CD14-positive monocyte (primary cell): ENCODE measurements at regions not wholly inside any gene's neighbourhood (a gene's known extent, or its start where the extent isn't known, plus 50 kb on each side); places are given as distances from the start of the nearest gene placed in this dataset.

Experiments used
- DNase-seq, 3 donors: peaks; one replicate each; pipeline ENCODE4 v3.0.0-alpha.2; 2011 to 2022
- H2AFZ ChIP-seq: 2 replicates; pipeline ENCODE4 v1.6.0; 2012; ENCODE audit warnings: mild to moderate bottlenecking, low read depth, low read length, inconsistent platforms; ENCODE audit not compliant: insufficient read depth, poor library complexity, severe bottlenecking
- H3K27ac ChIP-seq, 2 donors: 1 replicate in 1 of 2; 2 replicates in 1 of 2; pipeline ENCODE4 v1.5.1; 2012 to 2013; ENCODE audit warnings: low read length in 2 of 2, control low read depth in 1 of 2, inconsistent platforms in 1 of 2, low read depth in 1 of 2, mild to moderate bottlenecking in 1 of 2
- H3K27me3 ChIP-seq, 2 donors: one replicate each; pipeline versions ENCODE4 v1.6.0 to v1.6.1; 2011 to 2013; ENCODE audit warnings: low read length in 2 of 2; ENCODE audit not compliant: control insufficient read depth in 2 of 2, insufficient read depth in 2 of 2
- H3K36me3 ChIP-seq, 2 donors: replicated peaks in 1 of 2; 1 replicate in 1 of 2; 2 replicates in 1 of 2; pipeline versions ENCODE4 v1.5.1 to v1.6.1; 2012 to 2013; ENCODE audit warnings: low read length in 2 of 2, control low read depth in 1 of 2, inconsistent platforms in 1 of 2, mild to moderate bottlenecking in 1 of 2; ENCODE audit not compliant: insufficient read depth in 2 of 2, control insufficient read depth in 1 of 2
- H3K4me1 ChIP-seq, 2 donors: 1 replicate in 1 of 2; 2 replicates in 1 of 2; pipeline versions ENCODE4 v1.5.1 to v1.6.1; 2012 to 2013; ENCODE audit warnings: low read length in 2 of 2, control low read depth in 1 of 2, inconsistent platforms in 1 of 2, mild to moderate bottlenecking in 1 of 2, moderate library complexity in 1 of 2; ENCODE audit not compliant: insufficient read depth in 2 of 2, control insufficient read depth in 1 of 2
- H3K4me2 ChIP-seq: replicated peaks from 2 replicates; pipeline ENCODE3; 2012; ENCODE audit warnings: low read length, moderate library complexity, mild to moderate bottlenecking; ENCODE audit not compliant: poor library complexity, severe bottlenecking; ENCODE audit errors: extremely low read depth
- H3K4me3 ChIP-seq, 3 experiments: fragments of 200-600 bp in 1 of 3; sonication (generic) in 1 of 3; replicated peaks in 1 of 3; 1 replicate in 2 of 3; 2 replicates in 1 of 3; pipeline ENCODE4 v1.5.1; 2011 to 2013; ENCODE audit warnings: low read length in 3 of 3, mild to moderate bottlenecking in 3 of 3, control low read depth in 2 of 3, low read depth in 2 of 3, inconsistent platforms in 1 of 3, moderate library complexity in 1 of 3
- H3K79me2 ChIP-seq: 2 replicates; pipeline ENCODE4 v1.6.0; 2012; ENCODE audit warnings: mild to moderate bottlenecking, control low read depth, inconsistent platforms, low read length, moderate library complexity; ENCODE audit not compliant: insufficient read depth
- H3K9ac ChIP-seq: 2 replicates; pipeline ENCODE4 v1.6.0; 2017; ENCODE audit warnings: low read length, mild to moderate bottlenecking; ENCODE audit not compliant: insufficient read depth, poor library complexity, severe bottlenecking
- H3K9me3 ChIP-seq, 2 donors: replicated peaks in 1 of 2; 1 replicate in 1 of 2; 2 replicates in 1 of 2; pipeline versions ENCODE4 v1.5.1 to v1.6.1; 2012 to 2013; ENCODE audit warnings: low read length in 2 of 2, control low read depth in 1 of 2; ENCODE audit not compliant: control insufficient read depth in 1 of 2, insufficient read depth in 1 of 2
- H4K20me1 ChIP-seq: 2 replicates; pipeline ENCODE4 v1.6.0; 2012; ENCODE audit warnings: mild to moderate bottlenecking, low read length, control low read depth, moderate library complexity; ENCODE audit not compliant: insufficient read depth
- H3K27ac Mint-ChIP-seq, 7 donors: one replicate each; pipeline ENCODE4 v1.8.0; 2020; ENCODE audit warnings: mild to moderate bottlenecking in 7 of 7, mixed read lengths in 7 of 7, moderate library complexity in 6 of 7, inconsistent platforms in 2 of 7
- H3K27me3 Mint-ChIP-seq, 3 donors: one replicate each; pipeline ENCODE4 v1.8.0; 2021 to 2022; ENCODE audit warnings: low read depth in 3 of 3, mild to moderate bottlenecking in 3 of 3, mixed read lengths in 3 of 3, moderate library complexity in 3 of 3, inconsistent platforms in 1 of 3
- H3K36me3 Mint-ChIP-seq, 2 donors: one replicate each; pipeline ENCODE4 v1.8.0; 2020; ENCODE audit warnings: mixed read lengths in 2 of 2, inconsistent platforms in 1 of 2, mild to moderate bottlenecking in 1 of 2
- H3K4me1 Mint-ChIP-seq: one replicate; pipeline ENCODE4 v1.8.0; 2020; ENCODE audit warnings: mild to moderate bottlenecking, mixed read lengths
- H3K4me3 Mint-ChIP-seq, 2 donors: one replicate each; pipeline ENCODE4 v1.8.0; 2020; ENCODE audit warnings: mild to moderate bottlenecking in 2 of 2, mixed read lengths in 2 of 2, moderate library complexity in 1 of 2
- H3K9me3 Mint-ChIP-seq, 7 donors: one replicate each; pipeline ENCODE4 v1.8.0; 2020 to 2022; ENCODE audit warnings: mixed read lengths in 7 of 7, mild to moderate bottlenecking in 6 of 7, moderate library complexity in 6 of 7, inconsistent platforms in 2 of 7
- WGBS: methylation state at CpG from one replicate; pipeline ENCODE4 v1.1.5; 2013; ENCODE audit warnings: missing lambda C conversion rate; ENCODE audit not compliant: insufficient coverage; 5-methylcytosine and 5-hydroxymethylcytosine counted together
- intact Hi-C, 2 donors: fragments of 100-400 bp; cut with micrococcal nuclease; formaldehyde crosslinking; loops; one replicate each; pipeline versions ENCODE4 v1.15.0 to v1.15.1; 2023
- TF ChIP-seq, protein P1 (sequence below): fragments of 200-600 bp; IDR thresholded peaks from one replicate; pipeline ENCODE4 v1.8.0; 2022; ENCODE audit warnings: antibody characterized with exemption, mild to moderate bottlenecking

DNA sequence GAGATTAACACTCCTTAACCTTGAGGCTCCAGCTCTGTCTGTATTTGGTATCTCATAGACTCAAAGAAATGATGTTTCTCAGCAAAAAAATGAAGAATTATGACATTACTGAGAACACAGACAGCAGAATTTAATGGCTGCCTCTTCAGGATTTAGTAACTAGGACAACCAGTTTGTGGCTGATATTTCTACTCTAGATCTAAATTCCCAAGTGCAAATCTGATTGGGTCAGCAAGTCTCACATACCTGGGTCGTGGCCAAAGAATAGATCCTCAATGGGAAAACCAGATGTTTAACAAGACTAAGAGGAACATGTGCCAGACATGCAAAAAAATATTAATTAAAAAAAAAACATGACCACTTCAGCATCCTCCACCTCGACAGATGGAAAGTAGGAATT is 608.9 kb downstream of the DTWD2 start:
- H3K79me2 ChIP-seq: no peaks in the 10 kb centered on the region
- Mint-ChIP-seq H3K27ac (no peak overlapping the region), H3K9me3 (peaks cover 7 to 15% (median 14%) of the 10 kb centered on the region in 7 donors), H3K27me3 (no peaks in the 10 kb centered on the region), H3K36me3 (no peaks in the 10 kb centered on the region), H3K4me1 (no peaks in the 10 kb centered on the region), H3K4me3 (no peak overlapping the region)
- H4K20me1 ChIP-seq: no peaks in the 10 kb centered on the region
- no peak overlapping the region for H3K27ac ChIP-seq
- H3K4me1 ChIP-seq: no peaks in the 10 kb centered on the region
- H3K4me2 ChIP-seq: no peak overlapping the region
- H3K9me3 ChIP-seq: peaks cover 0 to 16% of the 10 kb centered on the region in 2 donors
- DNase-seq: no peak
- no CpG with 5 or more reads among the region's 2 CpGs for WGBS
- TF ChIP-seq, protein P1, sequence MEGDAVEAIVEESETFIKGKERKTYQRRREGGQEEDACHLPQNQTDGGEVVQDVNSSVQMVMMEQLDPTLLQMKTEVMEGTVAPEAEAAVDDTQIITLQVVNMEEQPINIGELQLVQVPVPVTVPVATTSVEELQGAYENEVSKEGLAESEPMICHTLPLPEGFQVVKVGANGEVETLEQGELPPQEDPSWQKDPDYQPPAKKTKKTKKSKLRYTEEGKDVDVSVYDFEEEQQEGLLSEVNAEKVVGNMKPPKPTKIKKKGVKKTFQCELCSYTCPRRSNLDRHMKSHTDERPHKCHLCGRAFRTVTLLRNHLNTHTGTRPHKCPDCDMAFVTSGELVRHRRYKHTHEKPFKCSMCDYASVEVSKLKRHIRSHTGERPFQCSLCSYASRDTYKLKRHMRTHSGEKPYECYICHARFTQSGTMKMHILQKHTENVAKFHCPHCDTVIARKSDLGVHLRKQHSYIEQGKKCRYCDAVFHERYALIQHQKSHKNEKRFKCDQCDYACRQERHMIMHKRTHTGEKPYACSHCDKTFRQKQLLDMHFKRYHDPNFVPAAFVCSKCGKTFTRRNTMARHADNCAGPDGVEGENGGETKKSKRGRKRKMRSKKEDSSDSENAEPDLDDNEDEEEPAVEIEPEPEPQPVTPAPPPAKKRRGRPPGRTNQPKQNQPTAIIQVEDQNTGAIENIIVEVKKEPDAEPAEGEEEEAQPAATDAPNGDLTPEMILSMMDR: no peak
- H3K36me3 ChIP-seq: no peaks in the 10 kb centered on the region
- intact Hi-C loops: no loop called here
- no peaks in the 10 kb centered on the region for H3K27me3 ChIP-seq
- H3K4me3 ChIP-seq: no peak overlapping the region
- H2AFZ ChIP-seq: no peak overlapping the region
- H3K9ac ChIP-seq: no peak overlapping the region

DNA sequence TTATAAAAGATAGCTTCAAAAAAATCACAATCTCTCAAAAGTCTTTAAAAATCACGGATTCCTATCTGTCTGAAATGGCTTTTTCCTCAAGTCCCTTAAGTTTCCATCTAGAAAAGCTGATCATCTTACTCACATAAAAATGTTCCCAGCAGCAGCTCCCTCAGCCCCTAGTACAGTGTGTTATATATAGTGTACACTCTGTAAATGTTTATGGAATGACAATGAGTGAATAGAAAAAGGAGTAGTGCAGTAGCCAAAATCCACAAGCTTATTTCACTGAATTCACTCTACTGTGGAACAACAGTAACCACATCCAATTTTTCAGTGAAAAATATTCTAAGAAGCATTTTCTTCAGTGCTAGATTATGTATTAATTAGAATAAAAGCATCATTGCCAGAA is 609.4 kb downstream of the DTWD2 start:
- H3K27me3 ChIP-seq: no peaks in the 10 kb centered on the region
- H4K20me1 ChIP-seq: no peaks in the 10 kb centered on the region
- H3K4me1 Mint-ChIP-seq: no peaks in the 10 kb centered on the region
- no peak overlapping the region for H3K27ac Mint-ChIP-seq
- no peaks in the 10 kb centered on the region for H3K27me3 Mint-ChIP-seq
- TF ChIP-seq, protein P1: no peak
- no peak overlapping the region for H3K4me2 ChIP-seq
- peaks cover 4 to 14% (median 12%) of the 10 kb centered on the region in 7 donors for H3K9me3 Mint-ChIP-seq
- no peak overlapping the region for H3K27ac ChIP-seq
- no CpG with 5 or more reads among the region's 1 CpG for WGBS
- H3K4me3 Mint-ChIP-seq: no peak overlapping the region
- no peaks in the 10 kb centered on the region for H3K79me2 ChIP-seq
- no peaks in the 10 kb centered on the region for H3K36me3 Mint-ChIP-seq
- no peak overlapping the region for H3K9ac ChIP-seq
- H3K36me3 ChIP-seq: no peaks in the 10 kb centered on the region
- no peak overlapping the region for H2AFZ ChIP-seq
- no peak overlapping the region for H3K4me3 ChIP-seq
- peaks cover 0 to 16% of the 10 kb centered on the region in 2 donors for H3K9me3 ChIP-seq
- intact Hi-C loops: no loop called here
- DNase-seq: no peak
- H3K4me1 ChIP-seq: no peaks in the 10 kb centered on the region
